OCI-LY7 (cell line): ENCODE measurements at regions not wholly inside any gene's neighbourhood (a gene's known extent, or its start where the extent isn't known, plus 50 kb on each side); places are given as distances from the start of the nearest gene placed in this dataset.

Source experiments
- BruUV-seq: library from RNA; stranded (reverse); fragments of 400-500 nt; replicated peaks from 2 replicates; lab custom pipeline; 2021; lab: Mats Ljungman, UMichigan
- CTCF ChIA-PET: fragments of 300-600 bp; sonication (Branson Sonifier 250); formaldehyde crosslinking; loops from one replicate; lab custom pipeline; 2022; ENCODE audit warnings: antibody characterized with exemption; ENCODE audit not compliant: unreplicated experiment; lab: Charles Lee
- POLR2A ChIA-PET: fragments of 300-600 bp; sonication (Branson Sonifier 250); formaldehyde crosslinking; loops from one replicate; lab custom pipeline; 2022; ENCODE audit warnings: antibody characterized with exemption; lab: Charles Lee
- DNase-seq: peaks from one replicate; pipeline ENCODE4 v3.0.0-alpha.2; 2015; ENCODE audit warnings: low spot score
- H2AFZ ChIP-seq: fragments of 200-600 bp; sonication (generic), shearing (Covaris generic); 2 replicates; pipeline ENCODE4 v1.6.1; 2014; ENCODE audit warnings: mild to moderate bottlenecking, antibody characterized with exemption, low read length, moderate library complexity
- H3K27ac ChIP-seq: fragments of 200-600 bp; sonication (generic); 2 replicates; pipeline ENCODE4 v1.5.1; 2014; ENCODE audit warnings: mixed run types, low read depth, mild to moderate bottlenecking, moderate library complexity, low read length, inconsistent platforms; ENCODE audit not compliant: poor library complexity, severe bottlenecking
- H3K36me3 ChIP-seq: fragments of 200-600 bp; sonication (generic); 2 replicates; pipeline ENCODE4 v1.6.1; 2014; ENCODE audit warnings: mild to moderate bottlenecking, antibody characterized with exemption, low read length, moderate library complexity, mixed read lengths; ENCODE audit not compliant: insufficient read depth
- H3K4me1 ChIP-seq: fragments of 200-600 bp; sonication (generic); 2 replicates; pipeline ENCODE4 v1.5.1; 2014; ENCODE audit warnings: mild to moderate bottlenecking, low read length; ENCODE audit not compliant: insufficient read depth, poor library complexity, severe bottlenecking
- H3K4me2 ChIP-seq: fragments of 200-600 bp; sonication (generic); 2 replicates; pipeline ENCODE4 v1.6.1; 2014; ENCODE audit warnings: mild to moderate bottlenecking, low read length
- H3K4me3 ChIP-seq: fragments of 200-600 bp; sonication (generic); 2 replicates; pipeline ENCODE4 v1.5.1; 2014; ENCODE audit warnings: mild to moderate bottlenecking, low read depth, low read length; ENCODE audit not compliant: poor library complexity, severe bottlenecking
- H3K79me2 ChIP-seq: fragments of 200-600 bp; sonication (generic); 2 replicates; pipeline ENCODE4 v1.6.1; 2016; ENCODE audit warnings: low read depth, mild to moderate bottlenecking, low read length, moderate library complexity, mixed read lengths; ENCODE audit not compliant: insufficient read depth
- H3K9me2 ChIP-seq: fragments of 200-600 bp; sonication (generic); 2 replicates; pipeline ENCODE4 v1.6.1; 2016; ENCODE audit warnings: mild to moderate bottlenecking, low read length, mixed read lengths; ENCODE audit not compliant: insufficient read depth
- H3K9me3 ChIP-seq: fragments of 200-600 bp; sonication (generic); 2 replicates; pipeline ENCODE4 v1.6.1; 2014; ENCODE audit warnings: mild to moderate bottlenecking, mixed run types, low read length, mixed read lengths
- H4K20me1 ChIP-seq: fragments of 200-600 bp; sonication (generic); 2 replicates; pipeline ENCODE4 v1.6.1; 2014; ENCODE audit warnings: mild to moderate bottlenecking, antibody characterized with exemption, low read length, moderate library complexity, mixed read lengths; ENCODE audit not compliant: insufficient read depth
- EZH2phosphoT487 ChIP-seq: fragments of 200-600 bp; sonication (generic); IDR thresholded peaks from 2 replicates; pipeline ENCODE4 v1.6.1; 2018; ENCODE audit warnings: low read depth, borderline replicate concordance, mild to moderate bottlenecking, mixed run types, antibody characterized with exemption, low read length, moderate library complexity, mixed read lengths
- intact Hi-C: fragments of 100-400 bp; cut with micrococcal nuclease; formaldehyde crosslinking; loops from one replicate; pipeline ENCODE4 v1.10.0; 2022; ENCODE audit not compliant: unreplicated experiment
- TF ChIP-seq, protein P1 (sequence below): fragments of 200-600 bp; sonication (generic); conservative IDR thresholded peaks from 2 replicates; pipeline ENCODE4 v1.5.1; 2014; ENCODE audit warnings: mild to moderate bottlenecking, antibody characterized with exemption, low read length, moderate library complexity, mixed read lengths

DNA sequence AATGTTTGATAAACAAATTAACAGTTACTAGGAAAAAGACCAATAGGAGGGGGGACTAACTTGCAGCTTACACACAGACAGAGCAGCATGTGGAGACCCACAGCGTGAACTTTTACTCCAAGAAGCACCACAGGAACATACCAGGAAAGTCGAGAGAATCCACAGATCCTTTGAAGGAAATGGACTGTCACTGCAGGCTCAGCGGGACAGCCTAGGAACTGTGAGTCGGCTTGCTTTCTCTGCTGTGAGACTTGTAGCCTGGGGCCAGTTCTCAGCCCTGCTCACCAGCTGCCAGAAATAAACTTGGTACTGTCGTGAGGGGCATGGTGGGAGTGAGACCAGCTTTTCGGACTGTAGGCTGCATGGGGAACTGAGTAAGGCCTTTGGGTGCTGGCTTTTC is 1211.5 kb downstream of the PCDH17 start:
- H3K36me3 ChIP-seq: no peaks in the 10 kb centered on the region
- no peaks in the 10 kb centered on the region for H3K79me2 ChIP-seq
- no peak for TF ChIP-seq EZH2phosphoT487
- TF ChIP-seq, protein P1, sequence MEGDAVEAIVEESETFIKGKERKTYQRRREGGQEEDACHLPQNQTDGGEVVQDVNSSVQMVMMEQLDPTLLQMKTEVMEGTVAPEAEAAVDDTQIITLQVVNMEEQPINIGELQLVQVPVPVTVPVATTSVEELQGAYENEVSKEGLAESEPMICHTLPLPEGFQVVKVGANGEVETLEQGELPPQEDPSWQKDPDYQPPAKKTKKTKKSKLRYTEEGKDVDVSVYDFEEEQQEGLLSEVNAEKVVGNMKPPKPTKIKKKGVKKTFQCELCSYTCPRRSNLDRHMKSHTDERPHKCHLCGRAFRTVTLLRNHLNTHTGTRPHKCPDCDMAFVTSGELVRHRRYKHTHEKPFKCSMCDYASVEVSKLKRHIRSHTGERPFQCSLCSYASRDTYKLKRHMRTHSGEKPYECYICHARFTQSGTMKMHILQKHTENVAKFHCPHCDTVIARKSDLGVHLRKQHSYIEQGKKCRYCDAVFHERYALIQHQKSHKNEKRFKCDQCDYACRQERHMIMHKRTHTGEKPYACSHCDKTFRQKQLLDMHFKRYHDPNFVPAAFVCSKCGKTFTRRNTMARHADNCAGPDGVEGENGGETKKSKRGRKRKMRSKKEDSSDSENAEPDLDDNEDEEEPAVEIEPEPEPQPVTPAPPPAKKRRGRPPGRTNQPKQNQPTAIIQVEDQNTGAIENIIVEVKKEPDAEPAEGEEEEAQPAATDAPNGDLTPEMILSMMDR: no peak
- DNase-seq: no peak
- no peak overlapping the region for H3K4me3 ChIP-seq
- no peaks in the 10 kb centered on the region for H4K20me1 ChIP-seq
- no peak overlapping the region for H2AFZ ChIP-seq
- CTCF ChIA-PET: no interaction called here
- POLR2A ChIA-PET: interaction anchor here (0.6 to 1.1 kb wide), 2 partner anchors 12 to 103 kb away, joined by 3 read pairs; no protein-coding TSS in a partner anchor
- H3K4me1 ChIP-seq: no peaks in the 10 kb centered on the region
- H3K4me2 ChIP-seq: no peak overlapping the region
- intact Hi-C loops: no loop called here
- BruUV-seq: no TSS peak
- no peaks in the 10 kb centered on the region for H3K9me3 ChIP-seq
- no peaks in the 10 kb centered on the region for H3K9me2 ChIP-seq
- H3K27ac ChIP-seq: no peak overlapping the region

DNA sequence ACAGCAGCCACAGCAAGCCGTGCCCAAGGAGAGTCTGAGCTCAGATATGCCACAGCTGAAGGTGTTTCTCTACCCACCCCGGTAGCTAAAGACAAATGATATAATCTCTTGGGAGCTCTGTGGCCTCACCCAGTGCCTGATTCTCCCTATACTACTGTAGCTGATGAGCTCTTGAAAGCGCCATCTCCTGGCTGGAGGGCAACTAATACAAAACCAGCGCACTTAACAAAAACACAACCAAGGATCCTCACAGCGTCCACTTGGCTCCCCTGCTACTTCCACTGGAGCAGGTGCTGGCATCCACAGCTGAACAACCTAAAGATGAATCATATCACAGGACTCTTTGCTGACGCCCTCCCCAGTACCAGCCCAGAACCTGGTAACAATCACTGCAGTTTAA is 1212.0 kb downstream of the PCDH17 start:
- Histone ChIP-seq H3K27ac (no peak overlapping the region), H3K4me2 (no peak overlapping the region), H3K79me2 (no peaks in the 10 kb centered on the region), H3K9me3 (no peaks in the 10 kb centered on the region), H3K36me3 (no peaks in the 10 kb centered on the region), H4K20me1 (no peaks in the 10 kb centered on the region), H3K4me3 (no peak overlapping the region), H2AFZ (no peak overlapping the region), H3K4me1 (no peaks in the 10 kb centered on the region), H3K9me2 (no peaks in the 10 kb centered on the region)
- no TSS peak for BruUV-seq
- no peak for TF ChIP-seq EZH2phosphoT487
- TF ChIP-seq, protein P1: peak; percentile 43
- POLR2A ChIA-PET: interaction anchor here (0.5 to 1.1 kb wide), 2 partner anchors 12 to 1182 kb away, joined by 3 to 5 read pairs; no protein-coding TSS in a partner anchor
- CTCF ChIA-PET: no interaction called here
- no peak for DNase-seq
- intact Hi-C loops: no loop called here

DNA sequence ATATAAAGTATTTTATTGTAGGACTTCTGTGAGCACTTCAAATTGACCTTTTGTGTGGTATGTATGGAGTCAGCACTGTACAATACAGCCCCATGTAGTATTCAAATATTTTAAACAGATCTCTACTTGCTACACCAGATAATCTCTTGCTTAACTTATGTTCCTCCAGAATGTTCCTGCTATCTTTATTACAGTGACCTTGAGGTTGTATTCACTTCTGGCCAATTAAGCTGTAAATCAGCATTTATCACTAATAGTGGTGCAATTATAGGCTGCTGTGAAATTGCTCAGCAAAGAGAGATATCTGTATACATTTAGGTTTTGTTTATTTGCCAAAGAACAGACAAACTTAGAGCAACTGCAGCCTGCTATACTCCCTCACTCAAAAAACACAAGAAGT is 1218.6 kb downstream of the PCDH17 start:
- Histone ChIP-seq H3K9me3 (no peaks in the 10 kb centered on the region), H3K27ac (no peak overlapping the region), H3K4me3 (no peak overlapping the region), H3K79me2 (no peaks in the 10 kb centered on the region), H3K36me3 (no peaks in the 10 kb centered on the region), H4K20me1 (no peaks in the 10 kb centered on the region), H3K9me2 (no peaks in the 10 kb centered on the region), H3K4me1 (no peaks in the 10 kb centered on the region), H2AFZ (no peak overlapping the region), H3K4me2 (no peak overlapping the region)
- intact Hi-C loops: no loop called here
- DNase-seq: no peak
- POLR2A ChIA-PET: interaction anchor here (1.3 kb wide), 1 partner anchor 10 kb away, joined by 4 read pairs; no protein-coding TSS in a partner anchor
- TF ChIP-seq EZH2phosphoT487: no peak
- TF ChIP-seq, protein P1: no peak
- CTCF ChIA-PET: no interaction called here
- no TSS peak for BruUV-seq
